ENCODE measurements at regions not wholly inside any gene's neighbourhood (a gene's known extent, or its start where the extent isn't known, plus 50 kb on each side); places are given as distances from the start of the nearest gene placed in this dataset.

DNA sequence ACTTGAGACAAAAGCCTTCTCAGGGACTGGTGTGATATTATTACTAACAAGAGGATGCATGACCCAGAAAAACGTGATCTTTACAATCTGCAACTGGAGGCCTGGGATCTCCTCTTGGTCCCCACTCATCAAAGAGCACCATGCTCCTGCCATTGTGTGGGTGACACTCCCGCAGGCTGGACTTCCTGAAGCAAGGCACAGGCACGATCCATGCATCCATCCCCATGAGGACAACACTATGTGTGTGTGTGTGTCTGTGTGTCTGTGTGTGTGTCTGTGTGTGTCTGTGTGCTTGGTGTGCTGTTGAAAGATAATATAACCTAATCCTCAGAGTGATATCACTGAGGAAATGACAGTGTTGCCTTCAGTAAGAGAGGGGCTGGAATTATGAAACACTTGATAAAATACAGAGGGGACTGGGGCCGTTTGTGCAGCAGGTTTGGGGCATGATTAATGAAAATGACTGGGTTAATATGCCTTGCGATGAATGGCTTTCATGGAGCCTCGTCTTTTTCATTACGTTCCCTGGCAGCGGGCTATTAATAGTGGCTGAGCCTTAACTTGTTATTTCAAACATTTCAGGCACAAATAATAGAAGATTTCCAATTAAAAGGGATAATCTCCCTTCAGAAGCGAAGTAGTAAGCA, 180.8 kb upstream of the TCERG1L start:
- DNase-seq = no peak

GRCh38 chr10:131493432-131493831, 181.9 kb upstream of the TCERG1L start:
- no peak for DNase-seq

DNA sequence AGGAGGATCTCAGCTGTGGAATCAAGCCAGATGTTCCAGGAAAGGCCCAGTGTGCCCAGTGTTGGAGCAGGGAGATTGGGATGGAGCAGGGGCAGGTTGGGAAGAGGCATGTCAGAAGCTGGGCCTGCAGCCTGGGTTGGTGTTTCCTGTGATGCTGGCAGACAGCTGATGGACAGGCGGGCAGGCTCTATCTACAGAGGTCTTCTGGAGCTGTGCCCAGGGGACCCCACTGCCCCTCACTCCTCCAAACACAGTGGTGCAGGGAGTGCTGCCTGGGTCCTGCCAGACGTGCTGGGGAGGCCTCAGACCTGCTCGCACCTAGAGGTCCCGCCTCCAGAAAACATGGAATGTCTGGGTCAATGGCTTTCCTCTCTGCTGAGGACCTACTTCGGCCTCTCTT, 182.9 kb upstream of the TCERG1L start:
- DNase-seq = no peak

- no peak for DNase-seq
These were observed 183.7 kb upstream of the TCERG1L start for GRCh38 chr10:131495224-131495623.

DNA sequence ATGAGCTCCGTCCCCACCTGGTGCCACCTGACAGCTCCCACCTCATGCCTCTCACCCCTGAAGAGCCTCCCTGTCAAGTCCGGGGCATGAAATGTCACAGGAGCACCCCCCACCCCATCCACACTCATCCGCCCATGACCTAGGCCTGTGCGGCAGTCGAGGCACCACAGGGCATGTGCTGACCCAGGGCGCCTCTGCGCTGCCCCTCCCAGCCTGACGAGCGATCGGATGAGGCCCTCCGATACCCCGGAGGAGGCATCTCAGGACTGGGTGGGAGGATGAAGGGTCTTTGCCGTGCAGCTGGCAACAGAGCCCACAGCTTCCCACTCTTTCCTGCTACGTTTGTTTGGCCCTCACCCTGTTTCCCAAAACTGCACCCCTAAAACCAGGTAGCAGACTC, 184.4 kb upstream of the TCERG1L start:
- DNase-seq = no peak

DNA sequence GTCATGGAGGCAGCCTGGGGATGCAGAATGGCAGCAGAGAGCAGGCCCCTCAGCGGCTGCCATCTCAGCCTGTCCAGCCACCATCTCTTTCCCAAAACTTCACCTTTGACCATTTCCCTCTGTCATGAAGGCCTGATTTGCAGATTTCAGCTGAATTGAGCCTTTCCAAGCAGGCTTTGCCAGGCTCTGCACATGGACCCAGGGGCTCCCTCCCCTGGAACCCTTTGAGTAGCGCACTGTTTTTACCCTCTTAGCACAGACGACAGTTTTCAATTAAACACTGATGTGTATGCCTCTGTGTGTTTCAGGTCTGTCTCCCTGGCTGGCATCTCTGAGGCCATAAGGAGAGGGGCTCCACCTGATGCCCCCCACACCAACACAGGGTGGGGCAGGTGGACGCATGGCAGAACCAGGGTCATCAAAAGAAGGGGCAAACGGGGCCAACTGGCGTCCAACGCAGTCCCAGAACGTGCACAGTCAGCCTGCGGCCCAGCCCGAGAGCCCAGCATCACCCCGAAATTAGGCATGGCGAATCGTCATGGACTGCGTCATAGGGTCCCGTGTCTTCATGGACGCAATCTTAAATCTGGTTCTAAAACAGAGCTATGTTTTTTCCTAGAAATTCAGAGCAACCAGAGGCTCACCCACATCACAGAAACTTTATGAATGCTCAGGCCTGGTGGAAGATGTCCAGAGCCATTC, 185.0 kb upstream of the TCERG1L start:
- no peak for DNase-seq

GRCh38 chr10:131499566-131499965, 188.0 kb upstream of the TCERG1L start:
- DNase-seq = no peak

GRCh38 chr10:131500181-131500580, 188.7 kb upstream of the TCERG1L start:
- no peak for DNase-seq

- no peak for DNase-seq
These were observed 189.4 kb upstream of the TCERG1L start for GRCh38 chr10:131500892-131501291.

DNA sequence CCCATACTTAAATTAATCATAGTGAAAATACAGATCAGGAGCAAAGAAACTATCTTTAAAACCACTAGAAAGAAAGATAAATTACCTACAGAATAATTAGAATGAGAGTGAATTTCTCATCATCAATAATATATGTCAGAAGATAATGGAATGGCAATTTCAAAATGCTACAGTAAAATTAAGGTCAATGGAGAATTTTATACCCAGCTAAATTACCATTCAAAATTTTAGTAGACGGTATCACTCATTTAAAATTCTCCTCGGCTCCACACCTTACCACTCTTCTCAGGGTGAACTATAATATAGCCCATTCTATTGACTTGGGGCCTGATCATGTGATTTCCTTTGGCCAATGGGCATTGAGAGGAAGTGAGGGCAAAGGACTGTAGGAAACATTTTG, 192.5 kb upstream of the TCERG1L start:
- no peak for DNase-seq

DNA sequence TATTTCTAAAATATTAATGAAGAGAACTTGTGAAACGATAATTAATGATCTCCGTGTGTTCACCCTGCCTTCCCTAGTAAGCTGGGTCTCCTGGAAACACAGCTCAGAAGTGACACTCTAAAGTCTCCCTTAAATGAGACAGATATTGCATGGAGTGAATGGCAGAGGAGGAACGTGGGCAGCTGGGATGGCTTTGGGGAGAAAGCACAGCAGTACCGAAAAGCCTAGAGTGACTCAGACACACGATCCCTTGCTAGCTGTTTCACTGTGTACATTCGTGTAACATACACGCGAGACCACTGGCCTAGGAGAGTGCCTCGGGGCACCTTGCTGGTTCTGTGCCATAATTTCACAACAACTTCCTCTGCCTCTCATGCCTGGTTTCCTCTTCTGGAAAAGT, 199.9 kb upstream of the TCERG1L start:
- DNase-seq = no peak

DNA sequence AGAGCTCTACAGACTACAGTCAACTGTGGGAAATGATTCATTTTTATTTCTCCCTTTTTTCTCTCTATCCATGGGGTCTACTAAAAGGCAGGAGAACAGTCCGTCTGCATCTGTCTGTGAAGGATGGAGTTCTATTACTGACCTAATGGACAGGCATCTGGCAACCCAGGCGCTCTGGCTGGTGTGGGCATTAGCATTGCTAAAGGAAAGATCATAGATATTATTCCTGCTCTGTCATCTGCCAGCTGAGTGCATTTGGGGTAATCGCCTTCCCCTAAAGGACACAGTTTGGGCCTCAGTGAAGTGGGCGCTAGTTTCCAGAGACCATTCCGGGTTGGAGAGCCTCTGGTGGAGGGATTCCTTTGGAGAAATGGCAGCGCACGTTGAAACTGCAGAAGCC, 201.3 kb upstream of the TCERG1L start:
- DNase-seq = no peak

- no peak for DNase-seq
These were observed 201.9 kb upstream of the TCERG1L start for GRCh38 chr10:131513445-131513844.

- no peak for DNase-seq
These were observed 202.4 kb upstream of the TCERG1L start for GRCh38 chr10:131513901-131514300.

GRCh38 chr10:131514454-131514853, 202.9 kb upstream of the TCERG1L start:
- no peak for DNase-seq

DNA sequence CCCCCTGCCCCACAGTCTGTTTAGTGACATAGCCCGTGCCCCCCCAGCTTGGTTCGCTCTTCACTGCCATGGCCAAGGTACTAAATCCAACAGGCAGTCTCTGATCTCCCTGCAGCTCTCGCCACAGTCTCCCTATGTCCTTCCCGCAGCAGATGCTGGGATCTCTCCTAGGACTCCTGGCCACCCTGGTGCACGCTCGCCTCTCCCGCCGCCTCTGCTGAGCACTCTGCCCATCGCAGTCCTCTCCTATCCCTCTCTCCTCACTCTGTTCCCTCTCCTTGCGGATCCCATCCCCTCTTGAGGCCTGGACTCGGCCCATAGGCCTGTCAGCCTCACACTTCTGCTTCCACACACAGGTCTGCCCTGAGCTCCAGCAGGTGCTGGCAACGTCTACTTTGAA, 204.8 kb upstream of the TCERG1L start:
- DNase-seq = no peak

GRCh38 chr10:131517781-131518180, 206.3 kb upstream of the TCERG1L start:
- DNase-seq = no peak

- no peak for DNase-seq
These were observed 208.4 kb upstream of the TCERG1L start for GRCh38 chr10:131519723-131520605.

- DNase-seq = no peak
These were observed 220.0 kb upstream of the TCERG1L start for GRCh38 chr10:131531265-131532190.

- no peak for DNase-seq
These were observed 220.8 kb upstream of the TCERG1L start for GRCh38 chr10:131532291-131532690.

GRCh38 chr10:131532745-131533341, 221.3 kb upstream of the TCERG1L start:
- no peak for DNase-seq

GRCh38 chr10:131533846-131534526, 222.5 kb upstream of the TCERG1L start:
- no peak for DNase-seq

All from NCI-H2081 (cell line).